Liver (tissue), 3 donors: ENCODE measurements at regions not wholly inside any gene's neighbourhood (a gene's known extent, or its start where the extent isn't known, plus 50 kb on each side); places are given as distances from the start of the nearest gene placed in this dataset.

ENCODE experiments used
- ATF3 ChIP-seq: IDR thresholded peaks from 2 replicates; pipeline ENCODE4 v1.6.1; 2016; ENCODE audit warnings: antibody characterized with exemption
- EGR1 ChIP-seq, 2 donors: IDR thresholded peaks; 2 replicates each; pipeline ENCODE4 v1.6.1; 2016 to 2018; ENCODE audit warnings: antibody characterized with exemption in 2 of 2, low read depth in 2 of 2
- FOXA1 ChIP-seq: IDR thresholded peaks from 2 replicates; pipeline ENCODE4 v1.6.1; 2016; ENCODE audit warnings: antibody characterized with exemption
- GABPA ChIP-seq, 2 donors: IDR thresholded peaks in 1 of 2; conservative IDR thresholded peaks in 1 of 2; 2 replicates each; pipeline ENCODE4 v1.6.1; 2016; ENCODE audit warnings: antibody characterized with exemption in 2 of 2, mild to moderate bottlenecking in 1 of 2, moderate library complexity in 1 of 2
- JUND ChIP-seq, 2 donors: IDR thresholded peaks; 2 replicates each; pipeline ENCODE4 v1.6.1; 2016; ENCODE audit warnings: antibody characterized with exemption in 2 of 2
- RAD21 ChIP-seq, 2 donors: IDR thresholded peaks; 2 replicates each; pipeline ENCODE4 v1.6.1; 2016; ENCODE audit warnings: antibody characterized with exemption in 2 of 2, mild to moderate bottlenecking in 2 of 2
- RXRA ChIP-seq, 2 donors: IDR thresholded peaks; 2 replicates each; pipeline ENCODE4 v1.6.1; 2017 to 2018; ENCODE audit warnings: antibody characterized with exemption in 2 of 2, mild to moderate bottlenecking in 1 of 2
- SP1 ChIP-seq: IDR thresholded peaks from 2 replicates; pipeline ENCODE4 v1.6.1; 2018; ENCODE audit warnings: antibody characterized with exemption, mild to moderate bottlenecking
- TAF1 ChIP-seq: conservative IDR thresholded peaks from 2 replicates; pipeline ENCODE4 v1.6.1; 2016; ENCODE audit warnings: antibody characterized with exemption, mild to moderate bottlenecking
- YY1 ChIP-seq: IDR thresholded peaks from 2 replicates; pipeline ENCODE4 v1.6.1; 2016; ENCODE audit warnings: antibody characterized with exemption, mild to moderate bottlenecking
- TF ChIP-seq, protein P1 (sequence below): fragments of 150-350 bp; IDR thresholded peaks from 2 replicates; pipeline ENCODE4 v1.5.1; 2017; ENCODE audit warnings: improper control_type of control experiment, low read depth, low read length; ENCODE audit not compliant: missing input control
- TF ChIP-seq, protein P2 (sequence below): IDR thresholded peaks from 2 replicates; pipeline ENCODE4 v1.6.1; 2016; ENCODE audit warnings: antibody characterized with exemption
- TF ChIP-seq, protein P3 (sequence below): IDR thresholded peaks from 2 replicates; pipeline ENCODE4 v1.6.1; 2016; ENCODE audit warnings: antibody characterized with exemption
- TF ChIP-seq, protein P4 (sequence below): IDR thresholded peaks from 2 replicates; pipeline ENCODE4 v1.6.1; 2016; ENCODE audit warnings: antibody characterized with exemption, mild to moderate bottlenecking
- donor health status: healthy.
- donor health status: healthy.

- TF ChIP-seq, protein P1, sequence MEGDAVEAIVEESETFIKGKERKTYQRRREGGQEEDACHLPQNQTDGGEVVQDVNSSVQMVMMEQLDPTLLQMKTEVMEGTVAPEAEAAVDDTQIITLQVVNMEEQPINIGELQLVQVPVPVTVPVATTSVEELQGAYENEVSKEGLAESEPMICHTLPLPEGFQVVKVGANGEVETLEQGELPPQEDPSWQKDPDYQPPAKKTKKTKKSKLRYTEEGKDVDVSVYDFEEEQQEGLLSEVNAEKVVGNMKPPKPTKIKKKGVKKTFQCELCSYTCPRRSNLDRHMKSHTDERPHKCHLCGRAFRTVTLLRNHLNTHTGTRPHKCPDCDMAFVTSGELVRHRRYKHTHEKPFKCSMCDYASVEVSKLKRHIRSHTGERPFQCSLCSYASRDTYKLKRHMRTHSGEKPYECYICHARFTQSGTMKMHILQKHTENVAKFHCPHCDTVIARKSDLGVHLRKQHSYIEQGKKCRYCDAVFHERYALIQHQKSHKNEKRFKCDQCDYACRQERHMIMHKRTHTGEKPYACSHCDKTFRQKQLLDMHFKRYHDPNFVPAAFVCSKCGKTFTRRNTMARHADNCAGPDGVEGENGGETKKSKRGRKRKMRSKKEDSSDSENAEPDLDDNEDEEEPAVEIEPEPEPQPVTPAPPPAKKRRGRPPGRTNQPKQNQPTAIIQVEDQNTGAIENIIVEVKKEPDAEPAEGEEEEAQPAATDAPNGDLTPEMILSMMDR, result no peak
- TF ChIP-seq EGR1 (IDR thresholded peaks at IDR 0.05; ENCODE audit: low read depth in 2 of 2) (no peak), RXRA (IDR thresholded peaks at IDR 0.05) (no peak), SP1 (no peak), TAF1 (no peak), JUND (IDR thresholded peaks at IDR 0.05) (no peak), RAD21 (IDR thresholded peaks at IDR 0.05) (no peak), ATF3 (no peak), GABPA (IDR thresholded peaks at IDR 0.05 in 1 of 2, conservative IDR thresholded peaks at IDR 0.05 in 1 of 2) (no peak), FOXA1 (no peak), YY1 (no peak)
- TF ChIP-seq, protein P2, sequence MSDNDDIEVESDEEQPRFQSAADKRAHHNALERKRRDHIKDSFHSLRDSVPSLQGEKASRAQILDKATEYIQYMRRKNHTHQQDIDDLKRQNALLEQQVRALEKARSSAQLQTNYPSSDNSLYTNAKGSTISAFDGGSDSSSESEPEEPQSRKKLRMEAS, result no peak
- TF ChIP-seq, protein P3, sequence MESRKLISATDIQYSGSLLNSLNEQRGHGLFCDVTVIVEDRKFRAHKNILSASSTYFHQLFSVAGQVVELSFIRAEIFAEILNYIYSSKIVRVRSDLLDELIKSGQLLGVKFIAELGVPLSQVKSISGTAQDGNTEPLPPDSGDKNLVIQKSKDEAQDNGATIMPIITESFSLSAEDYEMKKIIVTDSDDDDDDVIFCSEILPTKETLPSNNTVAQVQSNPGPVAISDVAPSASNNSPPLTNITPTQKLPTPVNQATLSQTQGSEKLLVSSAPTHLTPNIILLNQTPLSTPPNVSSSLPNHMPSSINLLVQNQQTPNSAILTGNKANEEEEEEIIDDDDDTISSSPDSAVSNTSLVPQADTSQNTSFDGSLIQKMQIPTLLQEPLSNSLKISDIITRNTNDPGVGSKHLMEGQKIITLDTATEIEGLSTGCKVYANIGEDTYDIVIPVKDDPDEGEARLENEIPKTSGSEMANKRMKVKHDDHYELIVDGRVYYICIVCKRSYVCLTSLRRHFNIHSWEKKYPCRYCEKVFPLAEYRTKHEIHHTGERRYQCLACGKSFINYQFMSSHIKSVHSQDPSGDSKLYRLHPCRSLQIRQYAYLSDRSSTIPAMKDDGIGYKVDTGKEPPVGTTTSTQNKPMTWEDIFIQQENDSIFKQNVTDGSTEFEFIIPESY, result no peak
- TF ChIP-seq, protein P4, sequence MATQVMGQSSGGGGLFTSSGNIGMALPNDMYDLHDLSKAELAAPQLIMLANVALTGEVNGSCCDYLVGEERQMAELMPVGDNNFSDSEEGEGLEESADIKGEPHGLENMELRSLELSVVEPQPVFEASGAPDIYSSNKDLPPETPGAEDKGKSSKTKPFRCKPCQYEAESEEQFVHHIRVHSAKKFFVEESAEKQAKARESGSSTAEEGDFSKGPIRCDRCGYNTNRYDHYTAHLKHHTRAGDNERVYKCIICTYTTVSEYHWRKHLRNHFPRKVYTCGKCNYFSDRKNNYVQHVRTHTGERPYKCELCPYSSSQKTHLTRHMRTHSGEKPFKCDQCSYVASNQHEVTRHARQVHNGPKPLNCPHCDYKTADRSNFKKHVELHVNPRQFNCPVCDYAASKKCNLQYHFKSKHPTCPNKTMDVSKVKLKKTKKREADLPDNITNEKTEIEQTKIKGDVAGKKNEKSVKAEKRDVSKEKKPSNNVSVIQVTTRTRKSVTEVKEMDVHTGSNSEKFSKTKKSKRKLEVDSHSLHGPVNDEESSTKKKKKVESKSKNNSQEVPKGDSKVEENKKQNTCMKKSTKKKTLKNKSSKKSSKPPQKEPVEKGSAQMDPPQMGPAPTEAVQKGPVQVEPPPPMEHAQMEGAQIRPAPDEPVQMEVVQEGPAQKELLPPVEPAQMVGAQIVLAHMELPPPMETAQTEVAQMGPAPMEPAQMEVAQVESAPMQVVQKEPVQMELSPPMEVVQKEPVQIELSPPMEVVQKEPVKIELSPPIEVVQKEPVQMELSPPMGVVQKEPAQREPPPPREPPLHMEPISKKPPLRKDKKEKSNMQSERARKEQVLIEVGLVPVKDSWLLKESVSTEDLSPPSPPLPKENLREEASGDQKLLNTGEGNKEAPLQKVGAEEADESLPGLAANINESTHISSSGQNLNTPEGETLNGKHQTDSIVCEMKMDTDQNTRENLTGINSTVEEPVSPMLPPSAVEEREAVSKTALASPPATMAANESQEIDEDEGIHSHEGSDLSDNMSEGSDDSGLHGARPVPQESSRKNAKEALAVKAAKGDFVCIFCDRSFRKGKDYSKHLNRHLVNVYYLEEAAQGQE, result no peak
Observed at GRCh38 chr4:173769568-173769967, 239.5 kb upstream of the HAND2 start.
